Inflammatory macrophage treated with lipopolysaccharide for 4 hours (primary cell): ENCODE measurements at regions not wholly inside any gene's neighbourhood (a gene's known extent, or its start where the extent isn't known, plus 50 kb on each side); places are given as distances from the start of the nearest gene placed in this dataset.

ENCODE experiments used
- DNase-seq: peaks from one replicate; pipeline ENCODE4 v3.0.0-alpha.2; 2020

GRCh38 chr2:12221584-12221983 is 475.2 kb downstream of the LPIN1 start:
- DNase-seq: no peak

GRCh38 chr2:12222554-12222953 is 476.1 kb downstream of the LPIN1 start:
- DNase-seq: no peak

GRCh38 chr2:12223732-12224131 is 477.3 kb downstream of the LPIN1 start:
- no peak for DNase-seq

DNA sequence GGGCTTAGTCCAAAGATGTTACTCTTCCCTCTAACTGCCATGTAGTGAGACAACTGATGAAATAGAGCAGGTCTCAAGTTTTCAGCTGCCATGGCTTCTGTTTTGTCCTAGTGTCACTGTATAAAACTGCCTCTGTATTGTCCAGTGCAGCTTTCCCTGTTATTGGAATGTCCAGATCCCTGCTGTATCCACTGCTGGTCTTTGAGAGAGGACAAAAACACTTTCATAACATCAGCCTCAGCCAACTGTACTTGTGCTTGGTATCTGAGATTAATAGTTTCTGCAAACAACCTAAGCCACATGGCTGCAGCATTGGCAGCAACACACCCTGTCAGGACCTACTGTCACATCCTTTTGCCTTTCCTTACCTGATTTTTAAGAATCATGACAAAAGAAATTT is 480.2 kb downstream of the LPIN1 start:
- DNase-seq: no peak

DNA sequence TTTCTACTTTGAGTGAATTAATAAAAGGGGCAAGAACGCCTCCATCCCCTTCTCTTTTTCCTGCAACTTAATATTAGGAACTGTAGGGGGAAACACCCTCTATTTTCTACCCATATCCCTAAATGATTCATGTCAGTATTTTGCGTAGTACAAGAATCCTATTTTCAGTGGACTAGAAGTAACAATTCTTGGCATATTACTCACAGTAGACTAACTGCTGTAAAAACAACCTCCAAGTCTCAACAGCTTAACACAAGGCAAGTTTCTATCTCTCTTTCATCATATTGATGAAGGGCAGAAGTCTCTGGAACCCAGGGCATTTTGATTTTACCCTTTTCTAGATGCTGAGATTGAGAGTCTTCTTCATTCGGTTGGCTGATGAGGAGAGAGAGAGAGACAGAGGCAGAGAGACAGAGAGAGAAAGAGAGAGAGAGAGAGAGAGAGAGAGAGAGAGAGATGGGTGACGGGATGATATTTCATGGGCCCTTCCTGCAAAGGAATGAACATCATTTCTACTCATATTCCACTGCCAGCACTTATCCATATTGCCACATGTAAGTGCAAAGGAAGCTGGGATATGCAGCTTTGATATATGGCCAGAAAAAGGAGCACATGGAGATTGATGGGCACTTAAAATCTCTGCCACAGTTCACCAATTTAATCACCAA is 481.6 kb downstream of the LPIN1 start:
- DNase-seq: no peak

DNA sequence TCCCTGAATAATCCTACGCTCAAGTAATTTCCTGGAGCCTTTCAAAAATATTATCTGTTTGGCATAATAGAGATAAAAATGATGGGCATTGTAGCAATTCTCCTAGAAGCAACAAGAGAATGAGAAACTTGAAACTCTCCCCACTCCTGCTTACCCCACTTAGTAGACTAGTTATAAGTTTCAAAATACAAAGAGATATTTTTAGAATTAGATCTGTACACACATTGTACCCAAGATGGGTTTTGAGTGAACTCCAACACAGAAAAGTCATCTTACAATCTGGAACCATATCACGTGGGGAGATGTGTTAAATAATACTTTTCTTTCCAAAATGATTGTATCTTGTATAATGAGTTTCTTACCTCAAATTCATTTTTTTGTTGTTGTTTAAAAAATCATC is 484.9 kb downstream of the LPIN1 start:
- DNase-seq: no peak

GRCh38 chr2:12232876-12233275 is 483.9 kb upstream of the TRIB2 start:
- no peak for DNase-seq

DNA sequence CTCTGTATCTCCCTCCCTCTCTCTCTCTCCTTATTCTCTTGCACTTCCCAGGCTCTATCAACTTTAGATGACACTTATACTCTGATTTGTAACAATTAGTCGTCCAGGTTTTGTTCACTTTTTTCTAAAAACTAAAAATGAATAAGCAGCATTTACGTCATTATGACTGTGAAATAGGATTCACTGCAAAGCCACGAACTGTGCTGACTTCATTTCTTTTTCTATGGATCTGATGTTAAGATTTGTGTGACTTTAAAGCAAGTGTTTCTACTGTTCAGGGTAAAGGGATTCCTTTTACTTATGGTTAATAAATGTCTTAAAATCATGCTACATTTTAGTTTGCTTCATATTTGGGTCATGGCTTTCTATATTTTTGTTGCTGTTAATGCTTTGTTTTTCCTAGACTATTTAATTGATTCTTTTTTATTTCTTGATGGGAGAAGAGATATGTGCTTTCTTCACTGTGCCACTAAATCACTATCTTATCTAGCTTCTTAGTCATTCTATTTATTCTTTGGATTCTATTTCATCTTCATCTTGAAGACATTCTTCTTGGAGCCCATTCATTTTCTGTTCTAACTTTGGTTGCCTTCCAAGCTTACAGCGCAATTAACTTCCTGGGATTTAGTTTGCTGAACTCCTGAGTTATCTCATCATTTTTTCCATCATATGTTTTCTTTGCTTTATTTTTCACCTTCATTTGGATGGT is 480.4 kb upstream of the TRIB2 start:
- no peak for DNase-seq

- no peak for DNase-seq
Observed at GRCh38 chr2:12240206-12240605, 476.5 kb upstream of the TRIB2 start.

- no peak for DNase-seq
Observed at GRCh38 chr2:12243381-12243780, 473.4 kb upstream of the TRIB2 start.

GRCh38 chr2:12244070-12244469 is 472.7 kb upstream of the TRIB2 start:
- DNase-seq: no peak

DNA sequence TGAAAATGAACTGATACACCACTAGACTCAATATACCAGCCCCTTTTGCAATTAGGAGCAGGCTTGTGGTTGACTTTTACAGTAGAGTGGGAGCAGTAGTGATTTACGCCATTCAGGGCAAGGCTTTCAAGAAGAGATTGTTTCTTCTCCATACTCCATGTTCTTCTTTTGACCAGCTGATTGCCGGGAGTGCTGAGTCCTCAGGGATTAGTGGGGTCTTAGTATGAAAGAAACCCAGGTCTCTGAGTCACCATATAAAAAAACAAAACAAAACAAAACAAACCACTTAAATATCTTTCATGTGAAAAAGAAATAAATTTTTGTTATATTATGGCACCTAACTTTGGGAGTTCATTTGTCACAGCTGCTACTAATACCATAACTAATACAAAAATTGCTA is 465.6 kb upstream of the TRIB2 start:
- no peak for DNase-seq

DNA sequence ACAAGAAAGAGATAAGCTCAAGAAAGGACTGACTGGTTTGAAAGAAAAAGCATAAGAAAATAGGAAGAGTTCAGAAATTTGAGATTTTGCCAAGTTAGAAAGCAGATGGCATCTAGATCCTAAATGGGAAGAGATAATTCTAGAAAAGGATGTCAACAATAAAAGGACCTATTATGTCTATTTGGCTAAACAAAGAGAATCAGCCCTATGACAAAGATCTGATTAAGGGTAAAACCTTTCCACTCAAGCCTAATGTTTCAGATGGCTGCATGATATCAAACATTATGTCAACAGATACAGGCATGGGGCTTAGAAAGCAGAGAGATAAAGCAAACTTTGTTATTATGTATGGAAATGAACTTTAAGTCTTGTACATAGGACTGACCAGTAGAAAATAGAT is 465.0 kb upstream of the TRIB2 start:
- DNase-seq: no peak

- no peak for DNase-seq
Observed at GRCh38 chr2:12253167-12253778, 463.5 kb upstream of the TRIB2 start.

DNA sequence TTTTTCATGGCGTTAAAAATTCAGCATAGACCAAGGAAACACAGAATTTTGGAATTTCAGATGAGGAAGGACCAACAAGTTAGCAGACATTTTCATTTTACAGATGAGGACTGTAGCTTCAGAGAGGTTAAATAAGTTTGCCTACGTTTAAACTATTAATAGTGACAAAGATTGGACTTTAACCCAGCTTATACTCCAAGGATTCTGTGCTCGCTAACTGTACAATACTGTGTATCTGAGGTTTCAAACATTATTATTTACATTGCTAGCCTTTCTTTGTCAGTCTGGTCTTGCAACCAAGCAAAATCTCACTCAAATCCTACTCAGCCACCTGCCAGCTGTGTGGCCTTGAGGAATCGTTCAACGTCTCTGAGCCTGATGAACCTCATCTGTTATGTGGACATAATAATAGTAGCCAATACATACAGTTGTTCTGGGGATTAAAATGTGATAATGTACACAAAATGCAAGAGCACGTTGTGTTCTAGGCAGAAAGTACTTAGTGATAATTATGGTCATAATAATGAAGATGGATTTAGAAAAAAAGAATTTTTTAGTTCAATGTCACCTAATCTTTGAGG is 462.4 kb upstream of the TRIB2 start:
- DNase-seq: no peak

- no peak for DNase-seq
Observed at GRCh38 chr2:12256206-12256605, 460.5 kb upstream of the TRIB2 start.

DNA sequence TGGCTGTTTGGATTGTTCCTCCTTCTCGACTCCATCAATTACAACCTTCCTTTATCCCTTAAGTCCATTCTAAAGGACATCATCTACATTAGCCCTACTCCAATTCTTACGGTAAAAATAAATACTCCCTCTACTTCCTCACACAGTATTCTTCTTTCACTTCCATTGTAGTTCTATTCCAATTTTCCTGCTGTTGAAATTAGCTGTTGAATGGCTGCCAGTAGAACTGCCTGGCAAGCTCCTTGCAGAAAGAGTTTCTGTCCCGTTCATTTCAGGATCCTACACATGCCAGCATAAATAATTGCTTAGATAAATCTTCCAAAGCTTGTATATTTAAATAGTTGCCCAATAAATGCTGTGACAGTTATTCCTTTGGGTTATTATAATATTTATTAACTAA is 459.3 kb upstream of the TRIB2 start:
- DNase-seq: no peak

DNA sequence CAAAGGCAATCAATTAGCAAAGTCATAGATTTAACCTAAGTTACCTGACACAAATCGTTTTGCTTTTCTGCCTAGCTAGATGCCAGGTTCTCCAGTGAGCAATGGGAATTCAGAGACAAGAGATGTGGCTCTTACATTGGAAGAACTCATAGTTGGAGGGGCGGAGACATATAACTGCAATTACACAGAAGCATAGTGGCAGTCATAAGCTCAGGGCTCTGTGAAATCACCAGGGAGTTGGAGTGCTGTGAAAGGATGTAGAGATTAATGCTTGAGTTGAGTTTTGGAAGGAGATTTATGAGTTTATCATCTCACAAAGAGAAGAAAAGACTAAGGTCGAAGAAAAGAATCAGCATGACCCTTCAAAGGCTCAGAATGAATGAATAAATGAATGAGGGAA is 457.2 kb upstream of the TRIB2 start:
- no peak for DNase-seq

GRCh38 chr2:12261986-12262680 is 454.6 kb upstream of the TRIB2 start:
- DNase-seq: no peak

GRCh38 chr2:12262681-12263436 is 453.9 kb upstream of the TRIB2 start:
- no peak for DNase-seq

- no peak for DNase-seq
Observed at GRCh38 chr2:12263730-12264129, 453.0 kb upstream of the TRIB2 start.

- DNase-seq: no peak
Observed at GRCh38 chr2:12264146-12264545, 452.6 kb upstream of the TRIB2 start.

DNA sequence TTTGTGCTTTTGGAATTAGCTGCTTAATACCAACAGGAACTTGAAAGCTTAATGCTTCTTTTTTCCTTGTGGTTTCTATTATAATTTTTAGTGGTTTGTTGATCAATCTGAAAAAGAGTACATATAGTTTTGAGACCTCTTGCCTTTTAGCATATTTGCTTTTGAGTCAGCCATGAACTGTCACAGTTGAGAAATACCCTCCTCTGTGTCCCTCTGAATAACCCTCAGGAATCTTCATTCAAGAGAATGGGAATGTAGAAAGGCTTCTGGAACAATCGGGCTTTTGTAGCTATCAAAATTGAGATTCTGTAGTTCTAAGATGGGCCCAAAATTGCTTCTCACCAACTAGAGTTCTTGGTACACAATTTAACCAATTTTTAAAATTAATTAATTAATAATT is 451.1 kb upstream of the TRIB2 start:
- no peak for DNase-seq
